PC-3 (cell line): ENCODE measurements at regions not wholly inside any gene's neighbourhood (a gene's known extent, or its start where the extent isn't known, plus 50 kb on each side); places are given as distances from the start of the nearest gene placed in this dataset.

Experiments used
- ATAC-seq: fragments of 200-7000 bp; cut with Tn5 transposase; 2 replicates; pipeline ENCODE4 v1.9.1; 2020; ENCODE audit warnings: mild to moderate bottlenecking, moderate library complexity
- BruUV-seq: library from RNA; stranded (reverse); fragments of 400-500 nt; replicated peaks from 2 replicates; lab custom pipeline; 2021; lab: Mats Ljungman, UMichigan
- CTCF ChIA-PET: fragments of 300-600 bp; sonication (Branson Sonifier 250); formaldehyde crosslinking; loops from one replicate; lab custom pipeline; 2022; ENCODE audit warnings: antibody characterized with exemption; lab: Charles Lee
- POLR2A ChIA-PET: fragments of 300-600 bp; sonication (Branson Sonifier 250); formaldehyde crosslinking; loops from one replicate; lab custom pipeline; 2022; ENCODE audit warnings: antibody characterized with exemption; ENCODE audit not compliant: unreplicated experiment; lab: Charles Lee
- DNase-seq: peaks from one replicate; pipeline ENCODE4 v3.0.0-alpha.2; 2015
- H2AFZ ChIP-seq: fragments of 300-600 bp; sonication (generic); 2 replicates; pipeline ENCODE4 v1.6.0; 2016; ENCODE audit warnings: antibody characterized with exemption, low read length
- H3F3A ChIP-seq: fragments of 300-600 bp; sonication (generic); one replicate; pipeline ENCODE4 v1.6.0; 2017; ENCODE audit warnings: antibody characterized with exemption, low read length, control low read depth, mild to moderate bottlenecking; ENCODE audit not compliant: unreplicated experiment
- H3K27ac ChIP-seq: fragments of 300-600 bp; sonication (generic); 2 replicates; pipeline ENCODE4 v1.5.1; 2016; ENCODE audit warnings: mild to moderate bottlenecking, low read length
- H3K27me3 ChIP-seq: fragments of 300-600 bp; sonication (generic); 2 replicates; pipeline ENCODE4 v1.6.1; 2016; ENCODE audit warnings: low read length, mixed read lengths
- H3K36me3 ChIP-seq: fragments of 300-600 bp; sonication (generic); 2 replicates; pipeline ENCODE4 v1.6.1; 2016; ENCODE audit warnings: low read depth, mixed run types, low read length, mixed read lengths
- H3K4me1 ChIP-seq: fragments of 300-600 bp; sonication (generic); 2 replicates; pipeline ENCODE4 v1.5.1; 2016; ENCODE audit warnings: low read length; ENCODE audit not compliant: insufficient read depth
- H3K4me2 ChIP-seq: fragments of 300-600 bp; sonication (generic); 2 replicates; pipeline ENCODE4 v1.6.0; 2016; ENCODE audit warnings: low read length
- H3K4me3 ChIP-seq: fragments of 300-600 bp; sonication (generic); 2 replicates; pipeline ENCODE4 v1.5.1; 2016; ENCODE audit warnings: mild to moderate bottlenecking, low read length, mixed read lengths
- H3K79me2 ChIP-seq: fragments of 300-600 bp; sonication (generic); 2 replicates; pipeline ENCODE4 v1.6.1; 2017; ENCODE audit warnings: low read length, mixed read lengths
- H3K9ac ChIP-seq: fragments of 300-600 bp; sonication (generic); 2 replicates; pipeline ENCODE4 v1.6.0; 2016; ENCODE audit warnings: mild to moderate bottlenecking, low read length
- H3K9me2 ChIP-seq: fragments of 300-600 bp; sonication (generic); replicated peaks from 2 replicates; pipeline ENCODE4 v1.6.1; 2016; ENCODE audit warnings: mixed run types, low read length, mixed read lengths
- H3K9me3 ChIP-seq: fragments of 300-600 bp; sonication (generic); 2 replicates; pipeline ENCODE4 v1.6.1; 2016; ENCODE audit warnings: low read length, mixed read lengths
- H4K20me1 ChIP-seq: fragments of 300-600 bp; sonication (generic); 2 replicates; pipeline ENCODE4 v1.6.1; 2016; ENCODE audit warnings: low read length, mixed read lengths
- CTCF ChIP-seq: fragments of 300-600 bp; sonication (generic); conservative IDR thresholded peaks from 2 replicates; pipeline ENCODE4 v1.5.1; 2017; ENCODE audit warnings: antibody characterized with exemption, low read depth, mild to moderate bottlenecking, low read length
- EZH2 ChIP-seq: fragments of 300-600 bp; sonication (generic); IDR thresholded peaks from one replicate; pipeline ENCODE4 v1.6.1; 2017; ENCODE audit warnings: antibody characterized with exemption, mild to moderate bottlenecking, low read length; ENCODE audit not compliant: unreplicated experiment
- EZH2phosphoT487 ChIP-seq: fragments of 300-600 bp; sonication (generic); IDR thresholded peaks from 2 replicates; pipeline ENCODE4 v1.6.1; 2018; ENCODE audit warnings: mild to moderate bottlenecking, antibody characterized with exemption, low read length, borderline replicate concordance
- intact Hi-C: fragments of 100-400 bp; cut with micrococcal nuclease; formaldehyde crosslinking; loops from 2 replicates; pipeline ENCODE4 v1.9.0; 2023

- Histone ChIP-seq H3K9ac (no peak overlapping the region), H3K4me2 (no peak overlapping the region), H3K36me3 (no peaks in the 10 kb centered on the region), H3K27me3 (no peaks in the 10 kb centered on the region), H3K4me1 (peaks cover 10% of the 10 kb centered on the region; the same call in 1 of the 2 replicates), H3K9me3 (no peaks in the 10 kb centered on the region), H3K9me2 (no peaks in the 10 kb centered on the region), H3K4me3 (no peak overlapping the region), H4K20me1 (no peaks in the 10 kb centered on the region), H3F3A (no peaks in the 10 kb centered on the region), H3K79me2 (no peaks in the 10 kb centered on the region), H2AFZ (no peak overlapping the region), H3K27ac (no peak overlapping the region)
- DNase-seq = no peak
- ChIA-PET POLR2A (no interaction called here), CTCF (no interaction called here)
- TF ChIP-seq CTCF = no peak
- TF ChIP-seq EZH2phosphoT487 = no peak
- TF ChIP-seq EZH2 = no peak
- ATAC-seq = peak; percentile 58; the same call in 1 of the 2 replicates
- intact Hi-C loops = no loop called here
- BruUV-seq = no TSS peak
Observed at GRCh38 chr11:25242928-25243327, 746.1 kb downstream of the LUZP2 start.

- intact Hi-C loops = no loop called here
- H3K27ac ChIP-seq = no peak overlapping the region
- no peaks in the 10 kb centered on the region for H3K9me2 ChIP-seq
- H3K4me3 ChIP-seq = no peak overlapping the region
- H3K9me3 ChIP-seq = no peaks in the 10 kb centered on the region
- no peak overlapping the region for H2AFZ ChIP-seq
- H3K9ac ChIP-seq = no peak overlapping the region
- H3K79me2 ChIP-seq = no peaks in the 10 kb centered on the region
- H4K20me1 ChIP-seq = no peaks in the 10 kb centered on the region
- ChIA-PET POLR2A (no interaction called here), CTCF (no interaction called here)
- H3K36me3 ChIP-seq = no peaks in the 10 kb centered on the region
- BruUV-seq = no TSS peak
- no peaks in the 10 kb centered on the region for H3K27me3 ChIP-seq
- ATAC-seq = no peak
- DNase-seq = no peak
- H3K4me2 ChIP-seq = no peak overlapping the region
- H3F3A ChIP-seq = no peaks in the 10 kb centered on the region
- H3K4me1 ChIP-seq = peaks cover 10% of the 10 kb centered on the region; the same call in 1 of the 2 replicates
- TF ChIP-seq CTCF (no peak), EZH2phosphoT487 (no peak), EZH2 (no peak)
Observed at GRCh38 chr11:25244126-25244525, 747.3 kb downstream of the LUZP2 start.

- Histone ChIP-seq H3K9me3 (no peaks in the 10 kb centered on the region), H3K27ac (peak overlapping the region; percentile 26; the same call in 1 of the 2 replicates), H2AFZ (no peak overlapping the region), H3K4me1 (peaks cover 10% of the 10 kb centered on the region; the same call in 1 of the 2 replicates), H3K36me3 (no peaks in the 10 kb centered on the region), H3F3A (no peaks in the 10 kb centered on the region), H3K4me3 (no peak overlapping the region), H3K4me2 (peak overlapping the region; percentile 37), H3K9me2 (no peaks in the 10 kb centered on the region), H3K27me3 (no peaks in the 10 kb centered on the region), H3K9ac (no peak overlapping the region), H4K20me1 (no peaks in the 10 kb centered on the region), H3K79me2 (no peaks in the 10 kb centered on the region)
- TF ChIP-seq EZH2phosphoT487 (no peak), EZH2 (no peak), CTCF (no peak)
- no TSS peak for BruUV-seq
- intact Hi-C loops = no loop called here
- ChIA-PET POLR2A (no interaction called here), CTCF (interaction anchor here (0.6 kb wide), 1 partner anchor 613 kb away, joined by 3 read pairs; no protein-coding TSS in a partner anchor)
- peak; percentile 51 for DNase-seq
- peak; percentile 93 for ATAC-seq
Observed at GRCh38 chr11:25247336-25247735, 750.5 kb downstream of the LUZP2 start.
